Stimulated activated naive CD8-positive, alpha-beta T cell treated with anti-CD3 and anti-CD28 coated beads, Interleukin-15, Interleukin-2, amounts not matched to agents 100 ng/mL and 50 ng/mL, for 24 hours (primary cell): ENCODE measurements at regions not wholly inside any gene's neighbourhood (a gene's known extent, or its start where the extent isn't known, plus 50 kb on each side); places are given as distances from the start of the nearest gene placed in this dataset.

Source experiments
- H3K27ac Mint-ChIP-seq: one replicate; pipeline ENCODE4 v1.8.0; 2021; ENCODE audit warnings: mild to moderate bottlenecking, mixed read lengths
- H3K27me3 Mint-ChIP-seq: one replicate; pipeline ENCODE4 v1.8.0; 2021; ENCODE audit warnings: mixed read lengths
- H3K36me3 Mint-ChIP-seq: one replicate; pipeline ENCODE4 v1.8.0; 2021; ENCODE audit warnings: low read depth, mixed read lengths
- H3K4me1 Mint-ChIP-seq: one replicate; pipeline ENCODE4 v1.8.0; 2021; ENCODE audit warnings: low read depth, mixed read lengths
- H3K4me3 Mint-ChIP-seq: one replicate; pipeline ENCODE4 v1.8.0; 2021; ENCODE audit warnings: mild to moderate bottlenecking, mixed read lengths
- H3K9me3 Mint-ChIP-seq: one replicate; pipeline ENCODE4 v1.8.0; 2021; ENCODE audit warnings: mixed read lengths

GRCh38 chr5:68911840-68912690 is 181.7 kb upstream of the SLC30A5 start:
- Mint-ChIP-seq H3K27me3 (no peaks in the 10 kb centered on the region), H3K4me1 (no peaks in the 10 kb centered on the region), H3K36me3 (no peaks in the 10 kb centered on the region), H3K9me3 (no peaks in the 10 kb centered on the region), H3K4me3 (no peak overlapping the region), H3K27ac (no peak overlapping the region)

- Mint-ChIP-seq H3K4me1 (no peaks in the 10 kb centered on the region), H3K4me3 (no peak overlapping the region), H3K27ac (no peak overlapping the region), H3K27me3 (no peaks in the 10 kb centered on the region), H3K36me3 (no peaks in the 10 kb centered on the region), H3K9me3 (peaks cover 4% of the 10 kb centered on the region)
Measured at GRCh38 chr5:68915079-68915478, 178.7 kb upstream of the SLC30A5 start.

- Mint-ChIP-seq H3K4me3 (no peak overlapping the region), H3K27ac (no peak overlapping the region), H3K4me1 (no peaks in the 10 kb centered on the region), H3K9me3 (peaks cover 4% of the 10 kb centered on the region), H3K36me3 (no peaks in the 10 kb centered on the region), H3K27me3 (no peaks in the 10 kb centered on the region)
Measured at GRCh38 chr5:68918306-68918705, 175.5 kb upstream of the SLC30A5 start.

GRCh38 chr5:68919988-68920490 is 173.8 kb upstream of the SLC30A5 start:
- Mint-ChIP-seq H3K36me3 (no peaks in the 10 kb centered on the region), H3K27me3 (no peaks in the 10 kb centered on the region), H3K9me3 (peaks cover 4% of the 10 kb centered on the region), H3K4me1 (no peaks in the 10 kb centered on the region), H3K4me3 (no peak overlapping the region), H3K27ac (no peak overlapping the region)

GRCh38 chr5:68920888-68921287 is 172.9 kb upstream of the SLC30A5 start:
- H3K4me1 Mint-ChIP-seq = no peaks in the 10 kb centered on the region
- no peak overlapping the region for H3K4me3 Mint-ChIP-seq
- peaks cover 4% of the 10 kb centered on the region for H3K9me3 Mint-ChIP-seq
- no peaks in the 10 kb centered on the region for H3K36me3 Mint-ChIP-seq
- H3K27me3 Mint-ChIP-seq = no peaks in the 10 kb centered on the region
- no peak overlapping the region for H3K27ac Mint-ChIP-seq

- no peaks in the 10 kb centered on the region for H3K4me1 Mint-ChIP-seq
- H3K9me3 Mint-ChIP-seq = peaks cover 4% of the 10 kb centered on the region
- no peak overlapping the region for H3K4me3 Mint-ChIP-seq
Measured at GRCh38 chr5:68922172-68922987, 171.4 kb upstream of the SLC30A5 start.

GRCh38 chr5:68924481-68925145 is 169.2 kb upstream of the SLC30A5 start:
- no peaks in the 10 kb centered on the region for H3K9me3 Mint-ChIP-seq

More at GRCh38 chr5:68922172-68922987, 171.4 kb upstream of the SLC30A5 start:
- H3K36me3 Mint-ChIP-seq = no peaks in the 10 kb centered on the region
- H3K27ac Mint-ChIP-seq = no peak overlapping the region
- H3K27me3 Mint-ChIP-seq = no peaks in the 10 kb centered on the region

GRCh38 chr5:68928617-68929302 is 165.1 kb upstream of the SLC30A5 start:
- Mint-ChIP-seq H3K9me3 (peaks cover 6% of the 10 kb centered on the region), H3K27me3 (no peaks in the 10 kb centered on the region), H3K4me3 (no peak overlapping the region), H3K4me1 (no peaks in the 10 kb centered on the region), H3K36me3 (no peaks in the 10 kb centered on the region), H3K27ac (no peak overlapping the region)

More at GRCh38 chr5:68924481-68925145, 169.2 kb upstream of the SLC30A5 start:
- Mint-ChIP-seq H3K27me3 (no peaks in the 10 kb centered on the region), H3K36me3 (no peaks in the 10 kb centered on the region), H3K4me1 (no peaks in the 10 kb centered on the region), H3K4me3 (no peak overlapping the region), H3K27ac (no peak overlapping the region)

- H3K9me3 Mint-ChIP-seq = peaks cover 9% of the 10 kb centered on the region
- no peaks in the 10 kb centered on the region for H3K36me3 Mint-ChIP-seq
- H3K4me3 Mint-ChIP-seq = no peak overlapping the region
- H3K4me1 Mint-ChIP-seq = no peaks in the 10 kb centered on the region
- no peaks in the 10 kb centered on the region for H3K27me3 Mint-ChIP-seq
- H3K27ac Mint-ChIP-seq = no peak overlapping the region
Measured at GRCh38 chr5:68930139-68930538, 163.7 kb upstream of the SLC30A5 start.

GRCh38 chr5:68932830-68933434 is 160.9 kb upstream of the SLC30A5 start:
- no peak overlapping the region for H3K4me3 Mint-ChIP-seq
- H3K27ac Mint-ChIP-seq = no peak overlapping the region
- no peaks in the 10 kb centered on the region for H3K36me3 Mint-ChIP-seq
- peaks cover 9% of the 10 kb centered on the region for H3K9me3 Mint-ChIP-seq
- no peaks in the 10 kb centered on the region for H3K27me3 Mint-ChIP-seq
- no peaks in the 10 kb centered on the region for H3K4me1 Mint-ChIP-seq

GRCh38 chr5:68942169-68942568 is 151.6 kb upstream of the SLC30A5 start:
- H3K9me3 Mint-ChIP-seq = peaks cover 12% of the 10 kb centered on the region
- H3K27ac Mint-ChIP-seq = no peak overlapping the region
- no peak overlapping the region for H3K4me3 Mint-ChIP-seq
- H3K27me3 Mint-ChIP-seq = no peaks in the 10 kb centered on the region
- no peaks in the 10 kb centered on the region for H3K36me3 Mint-ChIP-seq
- no peaks in the 10 kb centered on the region for H3K4me1 Mint-ChIP-seq

- no peak overlapping the region for H3K4me3 Mint-ChIP-seq
- no peak overlapping the region for H3K27ac Mint-ChIP-seq
- H3K36me3 Mint-ChIP-seq = no peaks in the 10 kb centered on the region
- no peaks in the 10 kb centered on the region for H3K4me1 Mint-ChIP-seq
- no peaks in the 10 kb centered on the region for H3K27me3 Mint-ChIP-seq
- H3K9me3 Mint-ChIP-seq = no peaks in the 10 kb centered on the region
Measured at GRCh38 chr5:68946728-68947127, 147.1 kb upstream of the SLC30A5 start.

GRCh38 chr5:68947986-68948385 is 145.8 kb upstream of the SLC30A5 start:
- Mint-ChIP-seq H3K36me3 (no peaks in the 10 kb centered on the region), H3K4me3 (no peak overlapping the region), H3K4me1 (no peaks in the 10 kb centered on the region), H3K27me3 (no peaks in the 10 kb centered on the region), H3K27ac (no peak overlapping the region), H3K9me3 (no peaks in the 10 kb centered on the region)

GRCh38 chr5:68949256-68949655 is 144.6 kb upstream of the SLC30A5 start:
- H3K9me3 Mint-ChIP-seq = no peaks in the 10 kb centered on the region
- H3K27ac Mint-ChIP-seq = no peak overlapping the region
- H3K36me3 Mint-ChIP-seq = no peaks in the 10 kb centered on the region
- H3K4me3 Mint-ChIP-seq = no peak overlapping the region
- no peaks in the 10 kb centered on the region for H3K27me3 Mint-ChIP-seq
- no peaks in the 10 kb centered on the region for H3K4me1 Mint-ChIP-seq
